Activated naive CD8-positive, alpha-beta T cell treated with anti-CD3 and anti-CD28 coated beads, Interleukin-2, amount 50 U/mL, for 16 hours (primary cell): ENCODE measurements at regions not wholly inside any gene's neighbourhood (a gene's known extent, or its start where the extent isn't known, plus 50 kb on each side); places are given as distances from the start of the nearest gene placed in this dataset.

ENCODE experiments used
- DNase-seq: peaks from one replicate; pipeline ENCODE4 v3.0.0-alpha.2; 2020; ENCODE audit warnings: low read depth, low spot score

- no peak for DNase-seq
These were observed 177.1 kb downstream of the MRPL14 start for GRCh38 chr6:43950051-43950605.

- DNase-seq, result no peak
These were observed 177.7 kb downstream of the MRPL14 start for GRCh38 chr6:43949551-43949991.

GRCh38 chr6:43948527-43949485 lies 178.4 kb downstream of the MRPL14 start:
- no peak for DNase-seq

GRCh38 chr6:43947860-43948259 lies 177.8 kb downstream of the VEGFA start:
- DNase-seq, result no peak

- DNase-seq, result no peak
These were observed 176.8 kb downstream of the VEGFA start for GRCh38 chr6:43946641-43947363.

- DNase-seq, result no peak
These were observed 175.7 kb downstream of the VEGFA start for GRCh38 chr6:43945768-43946080.

GRCh38 chr6:43944908-43945767 lies 175.1 kb downstream of the VEGFA start:
- no peak for DNase-seq

GRCh38 chr6:43943781-43944250 lies 173.8 kb downstream of the VEGFA start:
- DNase-seq, result no peak

- DNase-seq, result no peak
These were observed 173.2 kb downstream of the VEGFA start for GRCh38 chr6:43943099-43943766.

GRCh38 chr6:43942616-43943015 lies 172.6 kb downstream of the VEGFA start:
- no peak for DNase-seq

- DNase-seq, result no peak
These were observed 172.0 kb downstream of the VEGFA start for GRCh38 chr6:43942011-43942442.

- DNase-seq, result no peak
These were observed 171.2 kb downstream of the VEGFA start for GRCh38 chr6:43941174-43941573.

- DNase-seq, result no peak
These were observed 170.5 kb downstream of the VEGFA start for GRCh38 chr6:43940393-43941087.

GRCh38 chr6:43940071-43940392 lies 170.0 kb downstream of the VEGFA start:
- no peak for DNase-seq

GRCh38 chr6:43939281-43940070 lies 169.5 kb downstream of the VEGFA start:
- no peak for DNase-seq

GRCh38 chr6:43938178-43939105 lies 168.4 kb downstream of the VEGFA start:
- no peak for DNase-seq

- no peak for DNase-seq
These were observed 167.5 kb downstream of the VEGFA start for GRCh38 chr6:43937236-43938177.
